Lower leg skin (tissue), 4 donors: ENCODE measurements at regions not wholly inside any gene's neighbourhood (a gene's known extent, or its start where the extent isn't known, plus 50 kb on each side); places are given as distances from the start of the nearest gene placed in this dataset.

ENCODE experiments used
- DNase-seq, 2 donors: peaks; one replicate each; pipeline ENCODE4 v3.0.0-alpha.2; 2019; ENCODE audit warnings: low spot score in 2 of 2
- H3K4me3 ChIP-seq: fragments of 200-600 bp; sonication (generic); 2 replicates; pipeline ENCODE4 v1.5.1; 2017; ENCODE audit warnings: mild to moderate bottlenecking, low read depth; ENCODE audit not compliant: poor library complexity, severe bottlenecking
- POLR2A ChIP-seq, 2 donors: fragments of 450-650 bp; IDR thresholded peaks; one replicate each; pipeline ENCODE4 v1.6.1; 2016 to 2017; ENCODE audit warnings: antibody characterized with exemption in 2 of 2, mild to moderate bottlenecking in 1 of 2, moderate library complexity in 1 of 2
- WGBS, 2 donors: methylation state at CpG; one replicate each; pipeline ENCODE4 v1.1.5; 2018; 5-methylcytosine and 5-hydroxymethylcytosine counted together
- intact Hi-C: fragments of 100-400 bp; cut with DNase I; formaldehyde crosslinking; loops from one replicate; pipeline ENCODE4 v1.15.0; 2023; ENCODE audit warnings: low total_unique reads
- TF ChIP-seq, protein P1 (sequence below), 3 donors: fragments of 450-650 bp; IDR thresholded peaks; one replicate each; pipeline ENCODE4 v1.5.1; 2016; ENCODE audit warnings: antibody characterized with exemption in 3 of 3, mild to moderate bottlenecking in 3 of 3, moderate library complexity in 2 of 3

GRCh38 chr7:119482671-119483070 lies 790.3 kb upstream of the KCND2 start:
- WGBS, 2 donors: 44 to 45% methylated on average over 2 of the region's 2 CpGs
- DNase-seq: no peak
- no peak for TF ChIP-seq POLR2A (IDR thresholded peaks at IDR 0.05)
- TF ChIP-seq, protein P1, sequence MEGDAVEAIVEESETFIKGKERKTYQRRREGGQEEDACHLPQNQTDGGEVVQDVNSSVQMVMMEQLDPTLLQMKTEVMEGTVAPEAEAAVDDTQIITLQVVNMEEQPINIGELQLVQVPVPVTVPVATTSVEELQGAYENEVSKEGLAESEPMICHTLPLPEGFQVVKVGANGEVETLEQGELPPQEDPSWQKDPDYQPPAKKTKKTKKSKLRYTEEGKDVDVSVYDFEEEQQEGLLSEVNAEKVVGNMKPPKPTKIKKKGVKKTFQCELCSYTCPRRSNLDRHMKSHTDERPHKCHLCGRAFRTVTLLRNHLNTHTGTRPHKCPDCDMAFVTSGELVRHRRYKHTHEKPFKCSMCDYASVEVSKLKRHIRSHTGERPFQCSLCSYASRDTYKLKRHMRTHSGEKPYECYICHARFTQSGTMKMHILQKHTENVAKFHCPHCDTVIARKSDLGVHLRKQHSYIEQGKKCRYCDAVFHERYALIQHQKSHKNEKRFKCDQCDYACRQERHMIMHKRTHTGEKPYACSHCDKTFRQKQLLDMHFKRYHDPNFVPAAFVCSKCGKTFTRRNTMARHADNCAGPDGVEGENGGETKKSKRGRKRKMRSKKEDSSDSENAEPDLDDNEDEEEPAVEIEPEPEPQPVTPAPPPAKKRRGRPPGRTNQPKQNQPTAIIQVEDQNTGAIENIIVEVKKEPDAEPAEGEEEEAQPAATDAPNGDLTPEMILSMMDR (IDR thresholded peaks at IDR 0.05): no peak
- intact Hi-C loops: no loop called here
- no peak overlapping the region for H3K4me3 ChIP-seq

DNA sequence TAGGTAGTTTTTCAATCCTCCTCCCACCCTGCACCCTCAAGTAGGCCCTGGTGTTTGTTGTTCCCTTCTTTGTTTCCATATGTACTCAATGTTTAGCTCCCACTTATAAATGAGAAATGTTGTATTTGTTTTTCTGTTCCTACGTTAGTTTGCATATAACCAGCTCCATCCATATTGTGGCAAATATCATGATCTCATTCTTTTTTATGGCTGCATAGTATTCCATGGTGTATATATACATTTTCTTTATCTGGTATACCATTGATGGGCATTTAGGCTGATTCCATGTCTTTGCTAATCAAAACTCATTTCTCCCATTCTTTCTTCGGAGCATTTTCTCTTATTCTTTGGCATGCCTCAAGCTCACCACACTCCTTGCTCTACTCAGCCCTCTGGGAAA lies 789.6 kb upstream of the KCND2 start:
- no peak overlapping the region for H3K4me3 ChIP-seq
- DNase-seq: no peak
- intact Hi-C loops: no loop called here
- TF ChIP-seq, protein P1 (IDR thresholded peaks at IDR 0.05): no peak
- TF ChIP-seq POLR2A (IDR thresholded peaks at IDR 0.05): no peak
- WGBS, 2 donors: 93% methylated on average over 2 of the region's 2 CpGs

- 33 to 34% methylated on average over 3 of the region's 3 CpGs for WGBS, 2 donors
- no peak overlapping the region for H3K4me3 ChIP-seq
- intact Hi-C loops: no loop called here
- no peak for TF ChIP-seq POLR2A (IDR thresholded peaks at IDR 0.05)
- TF ChIP-seq, protein P1 (IDR thresholded peaks at IDR 0.05): no peak
- no peak for DNase-seq
Measured at GRCh38 chr7:119514326-119514725, 758.6 kb upstream of the KCND2 start.

DNA sequence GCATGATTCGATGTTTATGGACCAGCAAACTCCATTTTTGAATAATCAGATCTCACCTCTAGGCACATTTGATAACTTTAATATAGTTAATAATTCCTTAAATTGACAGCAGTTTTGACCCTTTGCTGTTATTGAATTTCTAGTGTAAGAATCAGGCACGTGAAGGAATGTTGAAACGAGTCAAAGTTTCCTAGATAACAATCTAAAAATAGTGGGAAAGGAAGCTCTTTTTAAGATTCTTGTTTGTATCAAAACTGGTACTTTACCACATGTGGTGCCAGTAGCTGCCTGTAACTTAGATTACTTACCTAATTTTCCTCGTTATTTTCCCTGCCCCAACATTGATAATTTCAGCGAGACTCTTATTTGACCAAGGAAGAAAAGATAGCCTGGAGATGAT lies 757.8 kb upstream of the KCND2 start:
- intact Hi-C loops: no loop called here
- no peak overlapping the region for H3K4me3 ChIP-seq
- no peak for DNase-seq
- TF ChIP-seq, protein P1 (IDR thresholded peaks at IDR 0.05): no peak
- TF ChIP-seq POLR2A (IDR thresholded peaks at IDR 0.05): no peak
- WGBS, 2 donors: 52 to 56% methylated on average over 5 of the region's 5 CpGs

- WGBS, 2 donors: 32 to 33% methylated on average over 3 of the region's 3 CpGs
- TF ChIP-seq, protein P1 (IDR thresholded peaks at IDR 0.05): no peak
- TF ChIP-seq POLR2A (IDR thresholded peaks at IDR 0.05): no peak
- no peak for DNase-seq
- intact Hi-C loops: no loop called here
- H3K4me3 ChIP-seq: no peak overlapping the region
Measured at GRCh38 chr7:119515962-119516361, 757.0 kb upstream of the KCND2 start.

GRCh38 chr7:119522263-119522662 lies 750.7 kb upstream of the KCND2 start:
- DNase-seq: no peak
- WGBS, 2 donors: 88 to 92% methylated on average over 1 of the region's 1 CpG
- TF ChIP-seq POLR2A (IDR thresholded peaks at IDR 0.05): no peak
- TF ChIP-seq, protein P1 (IDR thresholded peaks at IDR 0.05): no peak
- intact Hi-C loops: no loop called here
- H3K4me3 ChIP-seq: no peak overlapping the region
